HepG2 (cell line): ENCODE measurements at regions not wholly inside any gene's neighbourhood (a gene's known extent, or its start where the extent isn't known, plus 50 kb on each side); places are given as distances from the start of the nearest gene placed in this dataset.

Experiments
- ATAC-seq: fragments of 200-7000 bp; cut with Tn5 transposase; 3 replicates; pipeline ENCODE4 v1.9.1; 2020; ENCODE audit warnings: mild to moderate bottlenecking, moderate library complexity
- BruUV-seq: library from RNA; stranded (reverse); fragments of 400-500 nt; replicated peaks from 2 replicates; lab custom pipeline; 2021; lab: Mats Ljungman, UMichigan
- CTCF ChIA-PET: fragments of 300-600 bp; formaldehyde crosslinking; extraction: SDS; loops from one replicate; lab custom pipeline; 2021; ENCODE audit warnings: low total read pairs, inconsistent platforms, low intra/inter-chr PET ratio; lab: Yijun Ruan, JAX
- POLR2A ChIA-PET: fragments of 350-600 bp; sonication (Branson Sonifier 250); formaldehyde crosslinking; loops from one replicate; lab custom pipeline; 2020; ENCODE audit warnings: antibody characterized with exemption, inconsistent platforms; lab: Yijun Ruan, JAX
- DNase-seq: peaks from one replicate; pipeline ENCODE4 v3.0.0-alpha.2; 2015; ENCODE audit warnings: low spot score
- FAIRE-seq: peaks from 3 replicates; lab custom pipeline; 2011; peaks lifted over from hg19 to GRCh38; lab: Jason Lieb, UNC
- H2AFZ ChIP-seq: one replicate; pipeline ENCODE4 v1.6.1; 2011; ENCODE audit warnings: low read length, inconsistent platforms
- H3K27ac ChIP-seq: fragments of 300-600 bp; 3 replicates; pipeline ENCODE4 v1.8.0; 2011; ENCODE audit warnings: mixed run types, mild to moderate bottlenecking, mixed read lengths, low read length, inconsistent platforms; ENCODE audit not compliant: insufficient read depth; ENCODE audit errors: extremely low read length
- H3K27me3 ChIP-seq, 2 experiments: fragments of 200-600 bp in 1 of 2; 2 replicates in 1 of 2; 3 replicates in 1 of 2; pipeline versions ENCODE4 v1.6.0 to v1.8.0; 2011; ENCODE audit warnings: low read length in 2 of 2, mild to moderate bottlenecking in 2 of 2, moderate library complexity in 2 of 2, inconsistent platforms in 1 of 2; ENCODE audit not compliant: insufficient read depth in 2 of 2, control insufficient read depth in 1 of 2
- H3K36me3 ChIP-seq, 2 experiments: fragments of 200-600 bp in 1 of 2; replicated peaks in 1 of 2; 2 replicates in 1 of 2; 3 replicates in 1 of 2; pipeline versions ENCODE4 v1.5.1 to v1.8.0; 2011; ENCODE audit warnings: low read length in 2 of 2, inconsistent platforms in 1 of 2; ENCODE audit not compliant: insufficient read depth in 2 of 2, control insufficient read depth in 1 of 2
- H3K4me1 ChIP-seq: 2 replicates; pipeline ENCODE4 v1.5.1; 2012; ENCODE audit warnings: low read length, inconsistent platforms; ENCODE audit not compliant: insufficient read depth
- H3K4me2 ChIP-seq: 2 replicates; pipeline ENCODE4 v1.6.0; 2011; ENCODE audit warnings: low read depth, low read length, inconsistent platforms
- H3K4me3 ChIP-seq, 3 experiments: fragments of 200-600 bp in 1 of 3; sonication (generic), shearing (Covaris generic) in 1 of 3; replicated peaks in 1 of 3; 2 replicates each; pipeline ENCODE4 v1.5.1; 2011 to 2016; ENCODE audit warnings: low read length in 3 of 3, inconsistent platforms in 2 of 3, low read depth in 2 of 3, mild to moderate bottlenecking in 2 of 3, control low read depth in 1 of 3, mixed read lengths in 1 of 3; ENCODE audit not compliant: insufficient read depth in 1 of 3
- H3K79me2 ChIP-seq: one replicate; pipeline ENCODE4 v1.6.1; 2011; ENCODE audit warnings: low read length, inconsistent platforms; ENCODE audit not compliant: insufficient read depth
- H3K9ac ChIP-seq: 2 replicates; pipeline ENCODE4 v1.6.0; 2011; ENCODE audit warnings: mild to moderate bottlenecking, low read depth, low read length, inconsistent platforms; ENCODE audit not compliant: insufficient read depth
- H3K9me3 ChIP-seq: 2 replicates; pipeline ENCODE4 v1.5.1; 2012; ENCODE audit warnings: mild to moderate bottlenecking, low read length
- H4K20me1 ChIP-seq: 2 replicates; pipeline ENCODE4 v1.6.0; 2011; ENCODE audit warnings: inconsistent platforms, mild to moderate bottlenecking, low read length, moderate library complexity; ENCODE audit not compliant: insufficient read depth
- AGO2 ChIP-seq: fragments of 200-400 bp; formaldehyde crosslinking; optimal IDR thresholded peaks from 2 replicates; pipeline ENCODE3; 2017; ENCODE audit warnings: mild to moderate bottlenecking, low read depth, low read length, moderate library complexity
- DNMT3B ChIP-seq: conservative IDR thresholded peaks from 2 replicates; pipeline ENCODE4 v1.6.1; 2016; ENCODE audit warnings: missing biosample characterization, control low read depth
- HHEX ChIP-seq: IDR thresholded peaks from 2 replicates; pipeline ENCODE4 v1.6.1; 2016; ENCODE audit warnings: control low read depth
- KDM5A ChIP-seq: fragments of 200-600 bp; sonication (generic); IDR thresholded peaks from 2 replicates; pipeline ENCODE4 v1.7.0; 2018; ENCODE audit warnings: antibody characterized with exemption, mild to moderate bottlenecking, low read length, borderline replicate concordance
- POGZ ChIP-seq: sonication (generic); formaldehyde crosslinking; IDR thresholded peaks from 2 replicates; pipeline ENCODE4 v1.4.0; 2020; ENCODE audit warnings: mild to moderate bottlenecking, missing genetic modification reagents
- RFX5 ChIP-seq: IDR thresholded peaks from 2 replicates; pipeline ENCODE4 v1.6.1; 2011; ENCODE audit warnings: low read depth, low read length, improper control_type of control experiment
- ZNF460 ChIP-seq: sonication (generic); formaldehyde crosslinking; IDR thresholded peaks from 2 replicates; pipeline ENCODE4 v1.5.1; 2020; ENCODE audit warnings: missing genetic modification reagents, mild to moderate bottlenecking, borderline replicate concordance
- WGBS: methylation state at CpG from one replicate; pipeline ENCODE4 v1.1.6; 2017; ENCODE audit warnings: low lambda C conversion rate; 5-methylcytosine and 5-hydroxymethylcytosine counted together
- in situ Hi-C: cut with HindIII; loops from 2 replicates; pipeline ENCODE4 v1.10.0; 2017; ENCODE audit warnings: low pct_unique_long_range_greater_than_20kb; ENCODE audit not compliant: extremely low pct_ligation_motif_present
- intact Hi-C: fragments of 100-400 bp; cut with micrococcal nuclease; formaldehyde crosslinking; loops from one replicate; pipeline ENCODE4 v1.10.0; 2022; ENCODE audit not compliant: unreplicated experiment
- TF ChIP-seq, protein P1 (sequence below): sonication (generic); formaldehyde crosslinking; IDR thresholded peaks from one replicate; pipeline ENCODE4 v1.5.1; 2020; ENCODE audit warnings: mild to moderate bottlenecking, missing genetic modification reagents; ENCODE audit errors: not compliant biosample characterization
- TF ChIP-seq, protein P2 (sequence below): sonication (generic); formaldehyde crosslinking; IDR thresholded peaks from 2 replicates; pipeline ENCODE4 v1.4.0; 2020; ENCODE audit warnings: missing genetic modification reagents, mild to moderate bottlenecking, borderline replicate concordance

DNA sequence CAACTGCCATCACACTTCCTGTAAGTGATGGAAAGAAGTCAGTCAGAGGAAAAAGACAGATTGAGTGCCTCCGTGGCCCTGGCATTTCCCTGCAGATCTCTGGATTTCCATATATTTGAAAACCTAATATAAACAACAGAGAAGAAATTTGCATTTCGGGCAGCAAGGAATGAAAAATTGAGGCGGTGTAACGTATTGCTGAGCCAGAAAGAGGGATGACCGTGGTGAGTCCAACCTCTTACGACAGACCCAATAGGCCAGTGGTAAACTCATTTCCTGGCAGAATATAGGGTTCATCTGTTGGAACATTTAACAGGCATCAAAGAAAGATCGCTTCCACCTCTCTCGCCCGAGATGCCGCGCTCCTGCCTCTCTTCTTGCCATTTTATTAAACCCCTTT lies 336.5 kb downstream of the MIAT start (continued):
- TF ChIP-seq, protein P1, sequence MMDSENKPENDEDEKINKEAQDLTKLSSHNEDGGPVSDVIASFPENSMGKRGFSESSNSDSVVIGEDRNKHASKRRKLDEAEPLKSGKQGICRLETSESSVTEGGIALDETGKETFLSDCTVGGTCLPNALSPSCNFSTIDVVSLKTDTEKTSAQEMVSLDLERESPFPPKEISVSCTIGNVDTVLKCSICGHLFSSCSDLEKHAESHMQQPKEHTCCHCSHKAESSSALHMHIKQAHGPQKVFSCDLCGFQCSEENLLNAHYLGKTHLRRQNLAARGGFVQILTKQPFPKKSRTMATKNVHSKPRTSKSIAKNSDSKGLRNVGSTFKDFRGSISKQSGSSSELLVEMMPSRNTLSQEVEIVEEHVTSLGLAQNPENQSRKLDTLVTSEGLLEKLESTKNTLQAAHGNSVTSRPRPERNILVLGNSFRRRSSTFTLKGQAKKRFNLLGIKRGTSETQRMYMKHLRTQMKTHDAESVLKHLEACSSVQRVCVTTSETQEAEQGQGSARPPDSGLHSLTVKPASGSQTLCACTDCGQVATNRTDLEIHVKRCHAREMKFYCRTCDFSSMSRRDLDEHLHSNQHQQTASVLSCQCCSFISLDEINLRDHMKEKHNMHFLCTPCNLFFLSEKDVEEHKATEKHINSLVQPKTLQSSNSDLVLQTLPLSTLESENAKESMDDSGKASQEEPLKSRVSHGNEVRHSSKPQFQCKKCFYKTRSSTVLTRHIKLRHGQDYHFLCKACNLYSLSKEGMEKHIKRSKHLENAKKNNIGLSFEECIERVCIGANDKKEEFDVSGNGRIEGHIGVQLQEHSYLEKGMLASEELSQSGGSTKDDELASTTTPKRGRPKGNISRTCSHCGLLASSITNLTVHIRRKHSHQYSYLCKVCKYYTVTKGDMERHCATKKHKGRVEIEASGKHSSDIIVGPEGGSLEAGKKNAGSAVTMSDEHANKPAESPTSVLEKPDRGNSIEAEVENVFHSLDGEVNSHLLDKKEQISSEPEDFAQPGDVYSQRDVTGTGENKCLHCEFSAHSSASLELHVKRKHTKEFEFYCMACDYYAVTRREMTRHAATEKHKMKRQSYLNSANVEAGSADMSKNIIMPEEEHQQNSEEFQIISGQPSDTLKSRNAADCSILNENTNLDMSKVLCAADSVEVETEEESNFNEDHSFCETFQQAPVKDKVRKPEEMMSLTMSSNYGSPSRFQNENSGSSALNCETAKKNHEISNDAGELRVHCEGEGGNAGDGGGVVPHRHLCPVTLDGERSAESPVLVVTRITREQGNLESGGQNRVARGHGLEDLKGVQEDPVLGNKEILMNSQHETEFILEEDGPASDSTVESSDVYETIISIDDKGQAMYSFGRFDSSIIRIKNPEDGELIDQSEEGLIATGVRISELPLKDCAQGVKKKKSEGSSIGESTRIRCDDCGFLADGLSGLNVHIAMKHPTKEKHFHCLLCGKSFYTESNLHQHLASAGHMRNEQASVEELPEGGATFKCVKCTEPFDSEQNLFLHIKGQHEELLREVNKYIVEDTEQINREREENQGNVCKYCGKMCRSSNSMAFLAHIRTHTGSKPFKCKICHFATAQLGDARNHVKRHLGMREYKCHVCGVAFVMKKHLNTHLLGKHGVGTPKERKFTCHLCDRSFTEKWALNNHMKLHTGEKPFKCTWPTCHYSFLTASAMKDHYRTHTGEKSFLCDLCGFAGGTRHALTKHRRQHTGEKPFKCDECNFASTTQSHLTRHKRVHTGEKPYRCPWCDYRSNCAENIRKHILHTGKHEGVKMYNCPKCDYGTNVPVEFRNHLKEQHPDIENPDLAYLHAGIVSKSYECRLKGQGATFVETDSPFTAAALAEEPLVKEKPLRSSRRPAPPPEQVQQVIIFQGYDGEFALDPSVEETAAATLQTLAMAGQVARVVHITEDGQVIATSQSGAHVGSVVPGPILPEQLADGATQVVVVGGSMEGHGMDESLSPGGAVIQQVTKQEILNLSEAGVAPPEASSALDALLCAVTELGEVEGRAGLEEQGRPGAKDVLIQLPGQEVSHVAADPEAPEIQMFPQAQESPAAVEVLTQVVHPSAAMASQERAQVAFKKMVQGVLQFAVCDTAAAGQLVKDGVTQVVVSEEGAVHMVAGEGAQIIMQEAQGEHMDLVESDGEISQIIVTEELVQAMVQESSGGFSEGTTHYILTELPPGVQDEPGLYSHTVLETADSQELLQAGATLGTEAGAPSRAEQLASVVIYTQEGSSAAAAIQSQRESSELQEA (CRISPR knock-in tag) = no peak
- TF ChIP-seq KDM5A (no peak), RFX5 (no peak), HHEX (CRISPR knock-in tag) (no peak)

DNA sequence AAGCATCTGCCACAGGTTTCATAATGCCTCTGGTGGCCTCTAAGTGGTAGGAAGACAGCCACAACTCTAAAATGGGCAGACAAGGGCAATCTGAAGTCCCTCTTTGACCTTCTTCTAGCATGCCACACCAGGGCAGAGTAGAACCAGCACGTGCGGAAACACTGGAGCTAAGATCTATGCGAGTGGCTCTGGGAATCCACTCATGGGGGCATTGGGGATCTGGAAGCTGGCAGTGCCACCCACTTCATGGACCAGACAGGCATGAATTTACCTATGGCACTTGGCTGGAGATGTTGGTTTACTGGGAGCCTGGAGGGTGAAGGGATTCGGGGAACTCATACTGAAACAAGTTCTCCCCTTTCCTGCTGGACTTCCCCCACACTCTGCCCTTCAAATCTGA lies 337.4 kb downstream of the MIAT start:
- ChIA-PET POLR2A (no interaction called here), CTCF (no interaction called here)
- Histone ChIP-seq H3K4me1 (no peaks in the 10 kb centered on the region), H3K9ac (no peak overlapping the region), H2AFZ (no peak overlapping the region), H3K9me3 (no peaks in the 10 kb centered on the region), H3K36me3 (no peaks in the 10 kb centered on the region), H3K4me3 (no peak overlapping the region), H3K27ac (no peak overlapping the region), H3K4me2 (no peak overlapping the region), H3K27me3 (no peaks in the 10 kb centered on the region; a peak in 1 of 5 replicates), H3K79me2 (no peaks in the 10 kb centered on the region), H4K20me1 (no peaks in the 10 kb centered on the region)
- no TSS peak for BruUV-seq
- 0% methylated on average over 1 of the region's 4 CpGs for WGBS
- DNase-seq (no peak), FAIRE-seq (no peak), ATAC-seq (no peak)
- intact Hi-C loops = no loop called here
- in situ Hi-C loops = no loop called here
- no peak for TF ChIP-seq POGZ (CRISPR knock-in tag)
- TF ChIP-seq ZNF460 (CRISPR knock-in tag) = no peak
- TF ChIP-seq, protein P2, sequence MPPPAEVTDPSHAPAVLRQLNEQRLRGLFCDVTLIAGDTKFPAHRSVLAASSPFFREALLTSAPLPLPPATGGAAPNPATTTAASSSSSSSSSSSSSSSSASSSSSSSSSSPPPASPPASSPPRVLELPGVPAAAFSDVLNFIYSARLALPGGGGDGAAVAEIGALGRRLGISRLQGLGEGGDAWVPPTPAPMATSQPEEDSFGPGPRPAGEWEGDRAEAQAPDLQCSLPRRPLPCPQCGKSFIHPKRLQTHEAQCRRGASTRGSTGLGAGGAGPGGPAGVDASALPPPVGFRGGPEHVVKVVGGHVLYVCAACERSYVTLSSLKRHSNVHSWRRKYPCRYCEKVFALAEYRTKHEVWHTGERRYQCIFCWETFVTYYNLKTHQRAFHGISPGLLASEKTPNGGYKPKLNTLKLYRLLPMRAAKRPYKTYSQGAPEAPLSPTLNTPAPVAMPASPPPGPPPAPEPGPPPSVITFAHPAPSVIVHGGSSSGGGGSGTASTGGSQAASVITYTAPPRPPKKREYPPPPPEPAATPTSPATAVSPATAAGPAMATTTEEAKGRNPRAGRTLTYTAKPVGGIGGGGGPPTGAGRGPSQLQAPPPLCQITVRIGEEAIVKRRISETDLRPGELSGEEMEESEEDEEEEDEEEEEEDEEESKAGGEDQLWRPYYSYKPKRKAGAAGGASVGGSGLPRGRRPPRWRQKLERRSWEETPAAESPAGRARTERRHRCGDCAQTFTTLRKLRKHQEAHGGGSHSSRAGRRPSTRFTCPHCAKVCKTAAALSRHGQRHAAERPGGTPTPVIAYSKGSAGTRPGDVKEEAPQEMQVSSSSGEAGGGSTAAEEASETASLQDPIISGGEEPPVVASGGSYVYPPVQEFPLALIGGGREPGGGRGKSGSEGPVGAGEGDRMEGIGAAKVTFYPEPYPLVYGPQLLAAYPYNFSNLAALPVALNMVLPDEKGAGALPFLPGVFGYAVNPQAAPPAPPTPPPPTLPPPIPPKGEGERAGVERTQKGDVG (CRISPR knock-in tag) = no peak
- no peak for TF ChIP-seq AGO2
- no peak for TF ChIP-seq DNMT3B (CRISPR knock-in tag)
